ENCODE measurements at regions not wholly inside any gene's neighbourhood (a gene's known extent, or its start where the extent isn't known, plus 50 kb on each side); places are given as distances from the start of the nearest gene placed in this dataset.
"Not testable (repeated sequence)": the region's sequence is repeated elsewhere in the genome, so short reads cannot be mapped to it uniquely, and the experiment has no call there.

- no peak for DNase-seq (ENCODE audit: low spot score)
Observed at GRCh38 chr6:27678469-27678868, 205.6 kb upstream of the ZNF184 start.

GRCh38 chr6:27674882-27675281, 202.0 kb upstream of the ZNF184 start:
- no peak for DNase-seq (ENCODE audit: low spot score)

DNA sequence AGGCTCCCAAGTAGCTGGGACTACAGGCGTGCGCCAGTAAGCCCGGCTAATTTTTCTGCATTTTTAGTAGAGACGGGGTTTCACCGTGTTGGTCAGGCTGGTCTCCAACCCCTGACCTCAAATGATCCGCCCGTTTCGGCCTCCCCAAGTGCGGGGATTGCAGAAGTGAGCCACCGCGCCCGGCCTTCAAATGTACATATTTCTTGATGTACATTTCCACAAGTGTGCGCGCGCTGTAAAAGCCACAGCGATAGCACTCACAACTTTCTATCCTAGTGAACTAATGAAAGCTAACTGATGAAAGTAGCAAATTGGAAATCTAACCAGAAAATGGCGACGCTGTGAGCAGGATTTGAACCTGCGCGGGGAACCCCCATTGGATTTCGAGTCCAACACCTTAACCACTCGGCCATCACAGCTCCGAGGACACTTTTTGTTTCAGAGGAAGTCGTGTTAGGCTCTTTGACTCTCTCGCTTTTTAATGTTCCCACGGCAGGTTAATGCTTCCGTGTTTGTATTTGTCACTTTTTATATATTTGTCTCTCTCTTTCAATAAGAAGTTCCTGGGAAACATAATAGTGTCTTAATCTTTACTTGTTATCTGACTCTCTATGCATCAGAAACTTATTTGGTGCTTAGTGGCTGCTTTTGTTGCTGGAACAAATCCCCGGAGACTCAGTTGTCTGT, 199.4 kb upstream of the ZNF184 start:
- no peak for DNase-seq (ENCODE audit: low spot score)

DNA sequence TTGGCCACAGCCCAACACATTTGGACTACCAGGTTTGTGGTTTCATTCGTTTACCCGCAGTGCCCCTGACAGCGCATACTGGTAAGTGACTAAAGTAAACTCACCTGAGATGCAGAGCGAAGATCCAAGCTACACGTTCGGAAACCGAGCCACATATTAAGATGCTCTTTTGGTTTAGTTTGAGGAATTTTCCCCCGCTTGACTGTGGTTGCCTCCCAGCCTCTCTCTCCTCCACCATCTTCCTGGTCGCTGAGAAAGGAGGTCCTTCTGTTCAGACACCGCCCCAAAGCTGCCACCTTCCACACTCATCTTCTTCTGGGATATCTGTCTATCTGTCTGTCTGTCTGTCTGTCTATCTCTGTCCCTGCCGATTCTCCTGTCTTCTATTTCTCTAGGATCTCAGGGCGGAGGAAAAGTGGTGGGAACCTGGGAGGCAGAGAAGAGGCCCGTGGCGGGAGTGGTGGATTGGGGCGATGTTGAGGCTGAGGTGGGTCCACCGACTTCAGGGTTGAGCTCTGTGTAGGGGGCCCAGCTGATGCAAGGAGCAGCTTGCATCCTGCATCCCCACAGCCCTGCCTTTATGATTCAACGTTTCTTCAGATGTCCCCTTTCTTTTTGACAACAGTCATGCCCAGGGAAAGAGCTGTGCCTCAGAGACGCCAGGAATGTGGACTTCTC, 196.9 kb upstream of the ZNF184 start:
- no peak for DNase-seq (ENCODE audit: low spot score)

DNA sequence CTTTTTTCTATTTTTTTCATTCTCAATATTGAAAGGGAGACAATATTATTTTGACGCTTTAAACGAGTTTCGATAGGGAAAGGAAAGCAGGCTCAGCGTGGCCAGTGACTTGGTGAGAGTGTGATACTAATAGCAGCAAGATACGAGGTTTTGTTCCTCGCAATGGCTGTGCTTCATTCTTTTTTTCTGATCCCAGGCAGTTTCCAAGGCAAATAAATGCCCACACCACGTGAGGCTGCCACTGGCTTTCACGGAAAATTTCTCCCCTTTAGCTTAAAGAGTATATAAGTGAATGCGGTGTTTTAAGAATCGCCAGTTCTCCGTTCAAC, 196.4 kb upstream of the ZNF184 start:
- DNase-seq (ENCODE audit: low spot score): no peak

DNA sequence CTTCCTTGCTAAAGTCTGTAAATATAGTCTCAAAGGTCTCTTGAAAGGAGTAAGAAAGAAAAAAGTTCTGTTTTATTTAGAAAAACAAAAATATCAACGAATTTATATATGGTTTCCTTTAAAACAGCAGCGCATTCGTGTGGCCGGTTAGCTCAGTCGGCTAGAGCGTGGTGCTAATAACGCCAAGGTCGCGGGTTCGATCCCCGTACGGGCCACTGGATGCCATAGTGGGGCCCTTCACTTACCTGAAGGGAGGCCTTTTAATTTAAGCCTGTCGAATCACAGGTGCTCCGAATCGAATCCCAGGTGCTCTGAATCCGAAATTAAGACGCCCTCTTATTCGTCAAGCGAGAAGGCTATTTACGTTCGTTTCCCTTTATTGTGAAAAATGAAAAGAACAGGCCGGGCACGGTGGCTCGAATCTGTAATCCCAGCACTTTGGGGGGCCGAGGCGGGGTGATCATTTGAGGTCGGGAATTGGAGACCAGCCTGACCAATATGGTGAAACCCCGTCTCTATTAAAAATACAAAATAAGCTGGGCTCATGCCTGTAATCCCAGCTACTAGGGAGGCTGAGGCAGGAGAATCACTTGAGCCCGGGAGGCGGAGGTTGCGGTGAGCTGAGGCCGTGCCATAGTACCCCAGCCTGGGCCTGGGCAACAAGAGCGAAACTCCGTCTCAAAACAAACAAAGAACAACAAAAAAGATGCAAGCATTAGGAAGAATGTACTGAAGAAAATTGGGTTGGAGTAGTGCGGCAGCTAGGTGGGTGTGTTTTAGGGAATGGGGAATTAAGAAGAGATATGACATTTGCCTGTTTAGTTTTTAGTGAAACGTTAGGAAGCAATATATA, 195.8 kb upstream of the ZNF184 start:
- DNase-seq (ENCODE audit: low spot score): no peak

DNA sequence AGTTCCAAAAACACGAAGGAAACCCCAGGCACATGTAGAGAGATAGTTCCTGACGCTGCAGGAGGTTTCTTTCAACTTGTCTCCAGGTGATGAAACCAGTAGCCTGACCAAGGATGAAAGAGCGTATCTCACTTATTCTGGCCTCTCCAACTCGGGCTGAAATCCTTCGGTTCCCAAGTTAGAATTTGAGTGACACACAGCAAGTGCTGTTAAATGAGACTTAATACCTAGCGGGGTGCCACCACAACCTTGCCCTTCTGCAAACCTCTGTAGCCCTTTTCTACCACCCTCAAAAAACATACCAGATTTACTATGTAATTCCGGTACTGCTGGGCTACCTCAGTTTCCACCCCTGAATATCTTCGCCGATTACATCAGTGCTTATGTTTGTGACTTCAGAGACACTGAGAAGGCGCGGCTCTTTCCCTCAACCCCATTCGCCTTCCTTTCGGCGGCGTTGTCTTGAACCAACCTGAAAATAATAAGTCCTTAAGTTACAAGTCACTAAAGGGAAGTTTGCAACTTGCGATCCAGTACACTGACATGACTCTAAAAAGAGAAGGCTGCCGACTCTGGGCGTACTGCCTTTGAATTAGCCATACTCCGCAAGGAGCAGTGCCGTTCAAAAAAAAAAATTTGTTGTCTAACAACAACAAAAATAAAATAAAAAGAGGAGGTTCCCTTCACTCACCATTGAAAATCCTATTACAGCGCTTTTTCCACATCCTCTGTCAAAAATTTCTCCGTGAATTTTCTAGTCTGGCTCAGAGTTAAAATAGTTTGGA, 194.9 kb upstream of the ZNF184 start:
- DNase-seq (ENCODE audit: low spot score): no peak

GRCh38 chr6:27667016-27667656, 194.2 kb upstream of the ZNF184 start:
- no peak for DNase-seq (ENCODE audit: low spot score)

- no peak for DNase-seq (ENCODE audit: low spot score)
Observed at GRCh38 chr6:27662769-27663168, 189.9 kb upstream of the ZNF184 start.

DNA sequence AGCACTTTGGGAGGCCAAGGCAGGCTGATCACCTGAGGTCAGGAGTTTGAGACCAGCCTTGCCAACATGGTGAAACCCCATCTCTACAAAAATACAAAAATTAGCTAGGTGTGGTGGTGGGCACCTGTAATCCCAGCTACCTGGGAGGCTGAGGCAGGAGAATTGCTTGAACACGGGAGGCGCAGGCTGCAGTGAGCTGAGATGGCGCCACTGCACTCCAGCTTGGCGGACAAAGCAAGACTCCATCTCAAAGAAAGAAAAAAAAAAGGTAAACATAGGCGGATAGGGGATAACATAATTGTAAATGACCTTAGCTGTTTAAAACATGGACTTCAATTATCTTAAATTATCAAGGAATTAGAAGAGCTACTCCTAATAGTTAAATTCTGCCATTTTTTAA, 189.3 kb upstream of the ZNF184 start:
- DNase-seq (ENCODE audit: low spot score): not testable (repeated sequence)

GRCh38 chr6:27653143-27653825, 180.4 kb upstream of the ZNF184 start:
- DNase-seq (ENCODE audit: low spot score): not testable (repeated sequence)

GRCh38 chr6:27651371-27651732, 178.4 kb upstream of the ZNF184 start:
- DNase-seq (ENCODE audit: low spot score): no peak

- DNase-seq (ENCODE audit: low spot score): no peak
Observed at GRCh38 chr6:27650620-27651370, 177.9 kb upstream of the ZNF184 start.

DNA sequence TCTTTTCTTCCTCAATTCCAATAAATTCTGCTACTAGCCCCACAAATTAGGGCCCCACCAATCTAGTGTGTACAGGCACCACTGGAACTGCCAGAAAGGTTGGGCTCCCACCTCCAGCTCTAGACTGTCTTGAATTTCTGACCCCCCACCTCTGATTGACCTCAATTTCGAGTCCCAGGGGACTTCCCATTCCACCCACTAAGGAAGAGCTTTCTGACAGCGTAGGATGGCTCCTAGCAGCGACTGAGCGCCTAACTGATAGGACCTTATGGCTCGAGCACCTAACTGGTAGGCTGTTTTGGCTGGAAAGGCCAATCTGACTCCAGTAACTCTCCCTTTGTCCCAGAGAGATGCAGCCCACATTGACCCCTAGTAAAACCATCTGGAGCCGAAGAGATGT, 171.6 kb upstream of the ZNF184 start:
- DNase-seq (ENCODE audit: low spot score): no peak

DNA sequence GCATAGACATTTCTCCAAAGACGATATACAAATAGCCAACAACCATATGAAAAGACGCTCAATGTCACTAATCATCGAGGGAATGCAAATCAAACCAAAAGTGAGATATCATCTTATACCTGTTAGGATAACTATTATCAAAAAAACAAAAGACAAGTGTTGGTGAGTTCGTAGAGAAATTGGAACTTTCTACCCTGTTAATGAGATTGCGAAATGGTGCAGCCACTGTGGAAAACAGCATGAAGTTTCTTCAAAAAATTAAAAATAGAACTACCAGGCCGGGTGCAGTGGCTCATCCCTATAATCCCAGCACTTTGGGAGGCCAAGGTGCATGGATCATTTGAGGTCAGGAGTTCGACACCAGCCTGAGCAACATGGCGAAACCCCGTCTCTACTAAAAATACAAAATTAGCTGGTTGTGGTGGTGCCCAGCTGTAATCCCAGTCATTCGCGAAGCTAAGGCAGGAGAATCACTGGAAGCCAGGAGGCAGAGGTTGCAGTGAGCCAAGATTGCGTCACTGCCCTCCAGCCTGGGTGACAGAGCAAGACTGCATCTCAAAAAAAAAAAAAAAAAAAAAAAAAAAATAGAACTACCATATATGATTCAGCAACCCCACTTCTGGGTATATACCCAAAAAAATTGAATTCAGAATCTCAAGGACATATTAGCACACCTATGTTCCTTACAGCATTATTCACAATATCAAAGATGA, 170.0 kb upstream of the ZNF184 start:
- DNase-seq (ENCODE audit: low spot score): no peak

GRCh38 chr6:27635886-27636285, 163.0 kb upstream of the ZNF184 start:
- not testable (repeated sequence) for DNase-seq (ENCODE audit: low spot score)

- not testable (repeated sequence) for DNase-seq (ENCODE audit: low spot score)
Observed at GRCh38 chr6:27633221-27633688, 160.3 kb upstream of the ZNF184 start.

DNA sequence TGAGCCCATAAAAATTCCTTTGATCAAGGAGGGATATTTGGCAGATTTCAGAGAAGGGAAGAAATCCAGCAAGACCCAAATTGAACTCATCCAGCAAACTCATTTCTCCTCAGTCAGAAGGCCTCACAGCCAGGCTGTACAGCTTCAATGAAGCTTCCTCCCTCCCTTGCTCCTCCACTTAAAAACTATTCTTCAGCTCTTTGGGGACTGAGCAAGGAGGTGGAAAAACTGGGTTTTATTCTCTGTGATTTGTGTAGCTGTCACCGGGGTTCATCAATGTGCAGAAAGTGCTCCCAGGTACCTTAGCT, 158.7 kb upstream of the ZNF184 start:
- no peak for DNase-seq (ENCODE audit: low spot score)
